Inferior parietal cortex (tissue), 1 donor: ENCODE measurements at regions not wholly inside any gene's neighbourhood (a gene's known extent, or its start where the extent isn't known, plus 50 kb on each side); places are given as distances from the start of the nearest gene placed in this dataset.

Source experiments
- DNase-seq: peaks from one replicate; pipeline ENCODE4 v3.0.0-alpha.2; 2016; ENCODE audit errors: extremely low spot score

DNA sequence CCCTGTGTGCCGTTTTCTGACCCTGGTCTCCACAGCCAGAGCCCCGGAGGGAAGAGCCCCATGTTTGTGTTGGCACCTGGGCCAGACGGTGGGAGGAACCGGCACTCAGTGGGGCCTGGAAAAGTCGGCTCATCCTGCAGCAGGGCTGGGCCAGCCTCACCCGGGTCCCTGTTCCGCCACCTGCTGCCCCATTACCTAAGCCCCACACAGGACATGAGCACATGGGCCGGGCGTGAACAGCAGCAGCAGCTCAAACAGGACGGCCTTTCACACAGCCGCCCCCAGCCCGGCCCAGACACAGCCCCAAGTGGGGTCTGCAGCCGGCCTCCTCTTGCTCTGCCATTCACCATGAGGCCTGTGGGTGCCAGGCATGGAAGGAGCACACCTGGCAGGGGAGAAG is 302.4 kb downstream of the MN1 start:
- no peak for DNase-seq

DNA sequence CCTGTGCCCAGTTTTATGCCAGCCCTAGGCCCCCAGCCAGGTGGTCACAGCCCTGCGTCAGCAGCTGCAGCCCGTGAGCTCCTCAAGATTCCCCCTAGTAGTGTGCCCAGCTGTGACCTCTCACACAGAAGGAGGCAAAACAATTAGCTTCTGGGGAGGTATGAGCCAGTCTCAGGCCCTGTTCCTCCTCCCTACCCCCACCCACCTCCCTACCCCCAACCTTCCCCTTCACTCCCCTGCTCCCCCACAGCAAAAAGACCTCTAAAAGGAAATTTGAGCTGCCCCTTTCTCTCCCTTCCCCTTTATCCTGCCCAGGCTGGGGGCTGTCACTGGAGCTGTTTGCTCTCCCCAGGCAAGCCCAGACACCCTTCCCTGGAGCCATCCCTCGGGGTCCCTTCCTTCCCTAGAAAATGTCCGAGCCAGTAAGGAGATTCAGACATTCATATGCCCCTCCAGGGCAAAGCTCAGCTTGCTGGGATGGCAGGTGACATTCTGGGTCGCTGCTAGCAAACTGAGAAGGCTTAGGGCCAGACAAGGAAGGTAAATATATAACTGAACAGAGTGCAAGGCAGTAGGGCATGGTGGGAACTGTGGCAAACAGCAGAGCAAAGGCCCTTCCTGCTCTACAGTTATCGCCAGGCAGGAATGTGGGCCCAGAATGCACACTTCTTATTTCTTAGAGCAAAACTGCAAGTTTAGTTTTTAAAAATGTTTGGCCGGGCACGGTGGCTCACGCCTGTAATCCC is 300.2 kb downstream of the MN1 start:
- DNase-seq, result no peak

DNA sequence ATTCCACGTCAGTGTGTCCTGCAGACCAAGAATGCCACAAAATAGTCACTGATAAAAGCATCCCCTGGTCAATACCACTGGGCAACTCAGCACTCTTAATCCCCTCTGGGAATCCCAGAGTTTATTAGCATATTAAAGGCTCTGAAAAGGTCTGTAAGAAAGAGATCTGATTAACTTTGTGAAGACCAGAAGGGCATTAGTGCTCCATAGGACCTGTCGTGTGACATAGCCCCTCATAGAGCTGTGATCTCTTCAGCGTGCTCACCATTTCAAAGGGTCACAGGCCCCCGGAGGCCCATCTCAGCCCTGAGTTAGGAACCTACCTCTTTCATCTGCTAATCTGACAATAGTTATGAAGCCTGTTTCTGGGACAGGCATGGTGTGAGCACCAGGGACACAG is 299.2 kb downstream of the MN1 start:
- no peak for DNase-seq

DNA sequence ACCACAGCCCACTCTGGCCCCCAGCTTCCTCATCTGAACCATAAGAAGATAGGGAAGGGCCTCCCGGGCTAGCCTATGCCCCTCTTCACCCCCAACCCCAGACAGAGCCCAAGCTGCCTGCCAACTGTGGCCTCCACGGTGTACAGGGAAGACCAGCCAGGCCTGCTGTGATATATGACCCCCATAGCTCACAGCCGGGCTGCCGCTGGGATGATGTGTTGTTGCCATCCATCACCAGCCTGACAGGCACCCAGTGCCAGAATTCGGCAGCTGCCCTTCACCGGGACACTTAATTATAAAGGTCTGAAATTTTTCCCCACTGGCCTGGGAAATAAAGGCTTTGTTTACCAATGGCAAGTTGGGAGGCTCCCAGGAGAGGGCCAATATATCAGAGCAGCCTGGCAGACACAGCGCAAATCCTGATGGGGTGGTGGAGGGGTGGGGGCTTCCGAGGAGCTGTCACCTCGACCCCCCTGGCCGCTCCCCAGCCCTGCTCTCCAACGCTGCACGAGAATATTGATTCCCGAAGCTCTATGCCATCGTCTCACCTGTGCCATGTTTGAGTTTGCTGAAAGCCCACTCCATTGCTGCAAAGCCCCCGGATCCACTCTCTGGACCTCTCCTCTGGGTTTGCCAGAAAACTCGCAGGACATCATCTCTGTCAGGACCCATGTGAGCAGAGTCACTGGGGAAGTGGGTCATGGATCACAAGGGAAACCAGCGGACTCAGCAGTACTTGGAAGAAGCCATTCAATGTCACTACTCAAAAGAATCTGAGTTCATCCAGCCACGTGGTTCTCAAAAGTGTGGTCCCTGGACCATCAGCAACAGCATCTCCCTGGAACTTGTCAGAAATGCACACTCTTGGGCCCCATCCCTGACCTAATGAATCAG is 296.9 kb downstream of the MN1 start:
- DNase-seq, result no peak

DNA sequence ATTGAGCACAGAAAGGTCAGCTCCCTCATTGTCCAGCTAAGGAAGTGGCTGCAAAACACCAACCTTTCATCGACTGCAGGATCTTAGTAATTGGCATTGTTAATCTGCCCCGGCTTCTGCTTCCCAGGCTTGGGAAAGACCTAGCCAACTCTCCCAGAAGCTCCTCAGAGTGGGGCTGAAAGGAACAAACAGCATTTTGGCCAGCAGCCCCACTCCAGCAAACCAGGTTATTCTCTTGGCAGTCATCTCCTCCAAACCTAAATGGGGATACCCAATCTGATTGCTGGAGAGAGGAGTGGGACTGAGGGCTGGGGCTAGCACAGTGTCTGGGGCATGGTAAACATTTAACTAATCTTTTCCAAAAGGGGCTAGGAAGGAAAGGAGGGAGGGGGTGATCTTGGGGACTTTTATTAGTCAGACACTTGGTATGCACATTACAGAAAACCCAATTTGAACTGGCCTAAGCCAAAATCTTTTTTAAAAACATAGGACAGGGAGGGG is 294.4 kb downstream of the MN1 start:
- no peak for DNase-seq

DNA sequence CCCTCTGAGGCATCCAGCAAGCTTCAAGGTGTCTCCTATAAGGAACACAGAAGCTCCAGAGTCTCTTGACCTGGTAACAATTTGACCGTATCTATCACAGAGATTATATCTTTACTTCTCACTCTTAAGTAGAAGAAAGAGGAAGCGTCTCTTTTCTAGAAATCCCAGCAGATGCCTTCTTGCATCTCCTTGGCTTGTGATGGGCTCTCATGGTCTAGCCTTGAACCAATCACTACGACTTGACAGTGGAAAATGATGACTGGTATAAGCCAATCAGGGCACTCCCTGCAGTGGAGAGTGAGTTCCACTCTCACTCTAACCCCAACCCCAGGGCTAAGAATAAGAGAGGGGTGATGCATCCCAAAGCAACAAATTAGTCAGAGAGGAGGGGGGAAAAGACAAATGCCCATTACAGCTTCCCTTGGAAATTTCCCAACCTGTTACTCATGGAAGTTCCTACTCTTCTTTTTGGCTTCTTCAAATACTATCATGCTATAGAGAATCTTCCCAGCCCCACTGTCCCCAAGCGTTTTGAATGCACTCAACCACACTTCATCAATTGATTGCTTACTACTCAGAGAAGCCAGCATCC is 293.5 kb downstream of the MN1 start:
- DNase-seq, result no peak

DNA sequence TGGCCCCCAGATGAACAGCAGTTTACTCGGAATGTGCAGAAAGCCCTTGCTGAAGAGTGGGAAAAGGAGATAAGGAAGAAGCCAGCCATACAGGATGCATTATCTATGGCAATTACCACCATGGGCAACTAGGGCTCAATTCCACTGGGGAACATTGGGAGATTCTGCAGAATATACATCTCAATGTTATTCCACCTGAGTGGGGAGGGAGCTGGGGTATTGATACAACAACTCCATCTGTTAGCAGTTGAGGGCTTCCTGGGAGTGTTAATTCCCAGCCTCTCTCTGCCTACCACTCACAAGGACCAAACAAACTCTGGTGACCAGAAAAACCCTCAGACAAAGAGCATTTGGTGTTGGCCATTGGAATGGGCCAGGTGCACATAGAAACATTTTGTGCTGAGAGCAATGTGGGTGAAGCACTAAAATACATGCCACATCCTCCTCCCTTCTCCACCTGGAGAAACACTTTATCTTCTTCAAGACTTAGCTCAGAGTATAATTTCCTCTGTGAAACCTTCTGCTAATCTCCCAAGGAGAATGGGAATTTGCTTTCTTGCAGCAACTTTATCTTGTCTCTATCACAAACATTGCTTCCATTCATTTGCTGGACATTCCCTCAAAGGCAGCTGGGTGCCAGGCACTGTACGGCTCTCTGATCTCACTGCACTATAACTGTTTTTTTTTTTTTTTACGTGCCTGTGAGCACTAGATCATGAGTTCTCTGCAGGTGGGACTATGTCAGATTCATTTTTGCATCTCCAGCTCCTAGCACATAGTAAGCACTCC is 292.2 kb downstream of the MN1 start:
- no peak for DNase-seq

DNA sequence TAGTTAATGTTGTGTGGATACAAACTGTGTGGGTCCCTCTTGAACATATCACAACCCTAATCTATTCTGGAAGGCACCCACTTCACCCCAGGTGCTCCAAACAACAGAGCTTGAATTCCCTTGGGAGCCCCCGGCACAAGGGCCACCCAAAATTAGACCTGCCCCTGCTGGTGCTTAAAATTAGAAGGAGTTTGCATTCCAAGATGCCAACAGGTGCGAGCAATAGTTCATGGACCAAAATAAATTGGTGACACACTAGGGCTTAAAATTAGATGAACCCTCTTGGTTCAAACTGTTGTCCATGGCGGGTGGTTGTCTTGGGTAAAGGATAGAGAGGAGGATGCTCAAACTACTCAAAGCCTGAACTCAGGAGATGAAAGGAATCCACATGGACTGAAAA is 291.5 kb downstream of the MN1 start:
- DNase-seq, result no peak

DNA sequence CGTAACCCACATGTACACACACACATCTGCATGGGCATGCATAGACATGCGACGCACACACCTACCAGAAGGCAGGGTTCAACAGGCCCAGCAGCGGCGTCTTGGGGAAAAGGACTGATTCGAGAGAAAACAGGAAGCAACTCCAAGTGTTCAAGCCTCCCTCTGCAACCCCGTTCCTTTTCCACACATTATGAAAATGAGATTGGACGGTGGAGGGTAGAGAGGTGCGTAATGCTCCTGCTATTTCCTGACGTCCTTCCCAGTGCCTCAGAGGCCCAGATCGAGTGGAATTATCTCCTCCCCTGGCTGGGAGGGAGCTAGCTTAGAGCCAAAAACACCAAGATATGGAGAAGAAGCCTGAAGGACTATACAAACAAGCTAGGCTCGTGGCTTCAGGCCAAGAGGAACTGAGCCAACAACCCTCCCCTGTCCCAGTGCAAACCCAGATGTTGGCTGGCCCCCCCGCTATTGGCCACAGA is 289.2 kb downstream of the MN1 start:
- DNase-seq, result no peak

DNA sequence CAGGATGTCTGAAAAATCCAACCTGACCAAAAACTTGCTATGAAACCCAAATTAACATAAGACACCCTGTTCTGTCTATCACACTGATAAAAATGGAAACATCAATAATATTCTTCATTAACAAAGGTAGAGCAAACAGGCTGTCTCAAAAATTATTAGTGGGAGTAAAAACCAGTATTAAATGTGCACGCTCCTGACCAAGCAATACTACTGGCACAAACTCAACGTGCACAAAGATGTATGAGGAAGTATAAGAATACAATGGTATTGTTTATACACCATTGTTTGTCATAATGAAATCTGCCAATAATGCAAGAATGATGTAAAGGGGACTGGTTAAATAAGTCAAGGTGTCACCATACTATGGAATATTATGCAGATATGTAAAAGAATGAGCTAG is 288.5 kb downstream of the MN1 start:
- DNase-seq, result no peak

DNA sequence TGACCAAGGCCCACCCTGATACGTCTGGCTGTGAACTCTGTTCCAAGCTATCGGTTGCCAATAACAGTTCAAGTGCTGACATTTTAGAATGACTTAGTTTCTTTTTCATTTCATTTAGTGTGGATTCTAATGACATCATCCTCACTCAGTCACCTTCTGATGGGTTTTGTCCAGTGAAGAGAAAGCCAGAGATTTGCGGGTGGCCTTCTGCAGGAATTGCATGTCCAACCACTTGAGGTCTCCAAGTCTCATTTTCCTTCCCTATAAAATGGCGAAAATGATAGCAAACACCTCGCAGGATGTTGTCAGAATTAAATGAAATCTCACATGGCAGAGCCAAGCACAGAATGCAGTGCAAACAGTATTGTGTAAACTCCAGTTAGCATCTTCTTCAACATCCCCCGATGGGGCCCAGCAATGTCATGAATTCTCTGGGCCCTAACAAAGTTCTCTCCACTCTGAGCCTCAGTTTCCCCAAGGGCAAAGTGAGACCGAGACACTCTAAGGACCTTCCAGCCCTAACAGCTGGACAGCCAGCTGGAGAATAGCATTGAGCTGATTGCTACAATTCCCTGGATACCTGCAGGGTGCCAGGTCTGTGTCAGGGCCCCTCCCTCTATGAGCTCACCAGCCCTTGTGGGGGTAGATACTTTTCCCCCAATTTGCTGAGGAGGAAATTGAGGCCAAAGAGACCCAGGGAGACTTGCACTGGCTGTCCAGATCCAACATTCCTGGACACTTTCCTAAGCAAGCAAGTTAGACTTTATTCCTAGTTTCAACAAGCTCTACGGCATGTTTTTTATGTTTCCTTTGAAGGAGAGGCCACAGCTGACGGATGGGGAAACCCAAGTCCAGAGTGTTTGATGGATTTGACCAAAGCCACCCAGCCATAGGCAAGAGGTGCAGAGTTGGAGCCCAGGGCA is 286.7 kb downstream of the MN1 start:
- no peak for DNase-seq

DNA sequence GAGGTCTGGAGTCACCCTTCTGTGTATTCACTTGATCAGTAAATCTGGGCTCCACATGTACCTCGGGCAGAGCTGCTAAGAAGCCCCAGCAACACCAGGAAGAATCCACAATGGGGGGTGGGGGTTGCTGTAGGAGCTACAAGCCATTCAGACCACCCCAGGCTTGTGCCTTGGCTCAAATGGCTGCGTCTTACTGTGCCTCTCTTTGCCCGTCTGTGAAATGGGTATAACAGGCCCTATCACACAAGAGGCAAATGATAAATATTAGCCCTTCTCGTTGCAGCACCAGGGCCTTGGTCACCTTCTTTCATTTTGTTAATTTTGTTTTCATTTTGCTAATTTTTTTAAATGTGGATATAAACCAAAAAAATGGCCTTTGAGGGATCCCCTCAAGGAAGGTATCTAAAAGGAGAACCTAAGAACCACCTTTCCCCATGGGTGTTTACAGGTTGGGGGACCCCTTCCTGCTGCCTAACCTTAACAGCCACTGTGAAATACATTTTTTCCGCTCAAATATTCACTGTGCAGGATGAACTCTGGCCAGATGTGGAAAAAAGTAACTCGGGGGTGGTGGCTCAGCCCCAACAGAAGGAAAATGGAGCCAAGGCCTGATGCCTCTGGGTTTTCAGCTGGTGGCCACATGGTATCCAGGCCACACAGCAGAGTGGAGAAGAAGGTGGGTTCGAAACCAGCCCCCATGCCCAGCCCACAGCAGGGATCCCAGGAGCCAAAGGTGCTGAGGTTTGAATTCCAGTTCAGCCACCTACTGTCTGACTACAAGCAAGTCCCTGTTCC is 284.0 kb downstream of the MN1 start:
- DNase-seq, result no peak

DNA sequence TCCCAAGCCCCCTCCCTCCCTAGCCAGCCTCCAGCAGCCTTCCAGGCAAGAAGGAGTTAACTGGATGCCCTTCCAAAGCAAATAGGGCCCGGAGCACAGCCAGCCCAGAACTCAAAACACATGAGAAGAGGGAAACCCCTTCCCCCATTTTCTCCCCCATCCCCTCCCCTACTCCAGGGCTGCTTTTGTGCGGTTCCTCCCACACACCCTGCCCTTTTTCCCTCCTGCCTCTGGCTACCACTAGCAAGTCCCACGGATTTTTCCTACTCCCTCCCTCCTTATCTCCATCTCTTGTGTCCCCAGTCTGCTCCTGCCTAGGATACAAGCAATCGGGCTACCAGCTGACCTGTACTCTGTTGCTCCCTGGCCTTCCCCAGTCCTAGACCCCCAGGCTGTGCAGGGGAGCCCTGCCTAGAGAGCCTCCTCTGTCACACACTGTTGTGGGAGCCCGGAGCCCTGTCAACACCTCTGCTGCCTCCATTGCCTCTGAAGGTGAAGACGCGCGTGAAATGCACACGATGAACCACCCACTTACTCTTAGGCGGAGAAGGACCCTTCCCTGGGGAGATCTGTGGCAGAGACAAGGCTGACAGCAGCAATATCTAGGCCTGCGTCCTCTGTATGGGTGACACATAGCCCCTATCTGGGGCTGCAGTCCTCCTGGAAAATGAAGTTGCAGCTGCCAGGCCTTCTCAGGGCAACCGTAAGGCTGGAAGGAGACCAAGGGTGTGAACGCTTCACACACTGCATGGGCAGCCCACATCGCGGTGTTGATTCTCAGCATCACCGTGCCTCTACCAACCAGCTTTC is 282.8 kb downstream of the MN1 start:
- DNase-seq, result no peak

DNA sequence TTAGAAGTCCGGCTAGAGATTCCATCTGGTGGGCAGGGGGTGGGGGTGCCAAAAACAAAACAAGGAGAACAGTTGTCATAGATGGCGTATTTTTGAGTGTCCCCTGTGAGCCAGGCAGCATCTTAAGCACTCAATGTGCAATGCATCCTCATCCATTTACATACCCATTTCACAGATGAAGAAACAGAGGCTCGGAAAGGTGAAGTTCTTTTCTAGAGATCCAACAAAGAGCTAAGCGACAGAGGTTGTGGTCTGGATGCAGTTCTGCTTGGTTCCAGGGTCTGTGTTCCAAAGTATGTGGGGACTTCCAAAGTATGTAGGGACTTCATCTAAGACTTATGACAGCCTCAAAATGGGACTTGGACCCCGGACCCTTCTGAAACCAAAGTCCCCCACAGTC is 277.8 kb downstream of the MN1 start:
- DNase-seq, result no peak

DNA sequence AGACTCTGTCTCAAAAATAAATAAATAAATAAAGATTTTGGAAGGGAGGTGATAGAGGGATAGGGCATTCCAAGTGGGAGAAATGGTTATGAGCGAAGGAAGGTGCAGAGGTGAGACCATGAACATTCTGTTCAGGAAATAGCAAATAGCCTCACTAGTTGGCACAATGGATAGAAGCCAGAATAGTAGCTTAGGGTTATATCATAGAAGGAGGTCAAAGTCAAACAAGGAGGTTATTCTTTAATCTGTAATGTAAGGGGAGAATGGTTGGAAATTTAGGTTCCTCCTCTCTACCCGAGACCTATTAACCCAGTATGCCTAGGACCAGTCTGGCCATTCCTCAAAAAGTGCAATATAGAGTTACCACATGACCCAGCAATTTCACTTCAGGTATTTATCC is 275.8 kb downstream of the MN1 start:
- no peak for DNase-seq

DNA sequence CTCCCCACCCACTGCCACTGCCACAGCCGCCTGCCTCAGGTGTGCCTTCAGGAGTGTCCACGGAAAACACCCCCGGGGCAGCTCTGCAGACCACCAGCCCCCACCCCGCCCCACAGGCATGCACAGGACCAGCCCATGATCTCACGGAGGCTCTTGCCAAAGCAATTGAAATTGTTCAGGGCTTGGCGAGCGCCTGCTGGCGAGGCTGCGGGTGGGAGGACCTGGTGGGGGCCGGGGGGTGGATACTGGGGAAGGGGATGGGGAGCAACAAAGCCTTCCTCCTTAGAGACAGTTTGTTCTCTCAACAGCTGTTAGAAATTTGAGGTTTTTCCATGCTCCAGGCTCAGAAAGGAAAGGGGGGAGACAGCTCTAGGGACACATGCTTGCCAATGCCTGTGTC is 274.7 kb downstream of the MN1 start:
- DNase-seq, result no peak

DNA sequence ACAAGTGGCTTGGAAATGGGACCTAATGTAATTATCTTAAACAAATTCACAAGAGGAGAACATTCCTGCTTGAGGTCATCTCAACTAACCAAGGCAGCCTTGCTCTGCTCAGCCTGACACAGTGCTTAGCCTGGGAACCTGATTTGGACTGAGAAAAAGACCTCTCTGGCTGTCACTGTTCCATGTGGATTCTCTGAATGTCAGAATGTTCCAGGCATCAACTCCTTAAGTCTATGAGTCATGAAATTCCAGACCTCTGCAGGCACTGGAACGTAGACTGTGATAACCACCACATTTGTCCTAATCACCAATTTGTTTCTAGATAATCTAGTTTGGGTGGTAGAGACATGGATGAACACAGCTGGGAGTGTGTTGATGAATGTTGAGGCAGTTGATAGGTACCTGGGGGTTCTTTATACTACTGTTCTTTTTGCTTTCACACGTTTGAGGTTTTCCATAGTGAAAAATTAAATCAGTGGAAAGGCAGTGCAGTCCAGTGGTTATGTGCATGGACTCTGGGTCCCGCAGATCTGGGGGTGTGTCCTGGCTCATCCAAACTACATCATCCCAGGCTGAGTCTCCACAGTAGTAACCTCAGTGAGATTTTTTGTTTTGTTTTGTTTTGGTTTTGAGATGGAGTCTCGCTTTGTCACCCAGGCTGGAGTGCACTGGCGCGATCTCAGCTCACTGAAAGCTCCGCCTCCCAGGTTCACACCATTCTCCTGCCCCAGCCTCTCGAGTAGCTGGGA is 269.6 kb downstream of the MN1 start:
- no peak for DNase-seq

DNA sequence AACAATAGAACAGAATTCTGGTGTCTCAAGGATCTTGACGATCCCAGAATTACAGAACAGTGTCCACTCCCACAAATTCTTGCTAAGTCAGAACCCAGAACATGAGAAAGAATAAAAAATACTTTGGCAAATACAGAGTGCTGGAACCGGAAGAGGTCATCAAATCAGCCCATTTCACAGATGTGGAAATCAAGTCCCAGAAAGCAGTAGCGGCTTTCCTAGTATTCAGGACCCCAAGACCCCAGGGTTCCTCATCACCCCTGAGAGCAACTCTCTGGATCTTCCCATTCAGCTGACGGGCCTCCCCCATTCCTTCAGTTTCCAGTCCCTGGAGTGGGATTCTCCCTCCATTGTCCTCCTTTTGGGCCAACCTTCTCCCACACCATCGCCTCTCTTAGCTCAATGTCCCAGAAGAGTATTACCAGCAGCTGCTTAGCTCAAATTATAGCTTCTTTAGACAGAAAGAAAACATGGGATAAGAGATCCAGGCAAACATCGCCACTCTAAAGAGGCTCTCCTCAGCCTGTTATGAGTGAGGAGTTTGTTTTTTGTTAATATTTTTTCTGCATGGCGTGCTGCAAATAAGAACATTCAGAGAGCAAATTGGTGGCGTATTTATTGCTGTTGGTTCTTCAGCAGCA is 268.3 kb downstream of the MN1 start:
- DNase-seq, result no peak
